Esophagus muscularis mucosa (tissue), 4 donors: ENCODE measurements at regions not wholly inside any gene's neighbourhood (a gene's known extent, or its start where the extent isn't known, plus 50 kb on each side); places are given as distances from the start of the nearest gene placed in this dataset.

Experiments
- CTCF ChIP-seq, 3 experiments: fragments of 200-600 bp in 2 of 3; fragments of 450-650 bp in 1 of 3; sonication (generic) in 2 of 3; IDR thresholded peaks; one replicate each; pipeline ENCODE4 v1.5.1; 2017 to 2019; ENCODE audit warnings: antibody characterized with exemption in 3 of 3, mild to moderate bottlenecking in 2 of 3, moderate library complexity in 1 of 3
- EP300 ChIP-seq: sonication (generic); formaldehyde crosslinking; IDR thresholded peaks from one replicate; pipeline ENCODE4 v1.6.1; 2017; ENCODE audit warnings: antibody characterized with exemption
- POLR2A ChIP-seq: fragments of 450-650 bp; IDR thresholded peaks from one replicate; pipeline ENCODE4 v1.6.1; 2017; ENCODE audit warnings: antibody characterized with exemption, moderate library complexity, mild to moderate bottlenecking, low read depth
- POLR2AphosphoS5 ChIP-seq, 2 donors: sonication (generic); formaldehyde crosslinking; IDR thresholded peaks; one replicate each; pipeline ENCODE4 v1.6.1; 2017; ENCODE audit warnings: antibody characterized with exemption in 2 of 2

GRCh38 chr1:67615886-67616285, 69.1 kb upstream of the GADD45A start:
- no peak for TF ChIP-seq CTCF (IDR thresholded peaks at IDR 0.05)
- no peak for TF ChIP-seq POLR2A
- TF ChIP-seq EP300, result no peak
- TF ChIP-seq POLR2AphosphoS5 (IDR thresholded peaks at IDR 0.05), result no peak
